Adrenal gland (tissue), 5 donors: ENCODE measurements at regions not wholly inside any gene's neighbourhood (a gene's known extent, or its start where the extent isn't known, plus 50 kb on each side); places are given as distances from the start of the nearest gene placed in this dataset.

Experiments used
- CTCF ChIP-seq, 6 experiments: fragments of 450-650 bp in 4 of 6; fragments of 200-600 bp in 2 of 6; sonication (generic) in 1 of 6; IDR thresholded peaks; 1 replicate in 5 of 6; 2 replicates in 1 of 6; pipeline versions ENCODE4 v1.5.1 to v1.8.0; 2016 to 2021; ENCODE audit warnings: antibody characterized with exemption in 6 of 6, mild to moderate bottlenecking in 2 of 6, moderate library complexity in 1 of 6
- POLR2A ChIP-seq, 2 donors: fragments of 450-650 bp; IDR thresholded peaks; one replicate each; pipeline ENCODE4 v1.6.1; 2017; ENCODE audit warnings: antibody characterized with exemption in 2 of 2, mild to moderate bottlenecking in 2 of 2, moderate library complexity in 1 of 2
- donor health status: DM: no; HTN: no; CAD: no.

GRCh38 chr4:138338840-138339239 lies 96.7 kb upstream of the SLC7A11 start:
- no peak for TF ChIP-seq CTCF (IDR thresholded peaks at IDR 0.05)
- no peak for TF ChIP-seq POLR2A (IDR thresholded peaks at IDR 0.05)
